ENCODE measurements at regions not wholly inside any gene's neighbourhood (a gene's known extent, or its start where the extent isn't known, plus 50 kb on each side); places are given as distances from the start of the nearest gene placed in this dataset.

DNA sequence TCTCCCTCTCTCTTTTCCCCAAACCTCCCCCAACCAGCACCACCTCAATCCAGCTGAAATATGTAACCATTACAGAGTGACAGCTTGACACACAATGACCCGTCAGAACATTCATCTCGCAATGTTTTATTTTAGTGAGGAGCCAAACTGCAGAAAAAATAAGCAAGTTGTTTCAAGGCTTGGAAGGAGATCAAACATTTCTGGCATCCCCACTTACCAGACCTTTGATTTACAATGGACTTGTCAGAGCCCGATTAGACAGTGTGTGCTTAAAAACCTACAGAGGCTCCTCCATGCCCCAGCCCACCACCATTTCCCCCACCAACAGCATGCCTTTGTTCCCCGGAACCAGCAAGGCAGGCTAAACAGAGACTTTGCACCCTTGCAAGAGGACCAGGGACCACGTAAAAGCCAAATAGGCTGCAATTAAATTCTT lies 382.8 kb upstream of the ZNF507 start:
- Histone ChIP-seq H2BK15ac (ENCODE audit: low read length) (no peak overlapping the region), H3K23me2 (ENCODE audit: low read depth, low read length) (no peaks in the 10 kb centered on the region), H2BK12ac (ENCODE audit: low read depth, low read length) (no peak overlapping the region), H3K36me3 (ENCODE audit: control insufficient read depth in 2 of 4, insufficient read depth in 4 of 4, low read length in 3 of 4) (no peaks in the 10 kb centered on the region), H3K56ac (replicated peaks; ENCODE audit: insufficient read length, low read depth, low read length) (no peak overlapping the region), H3K18ac (ENCODE audit: extremely low read depth, low read length) (no peak overlapping the region), H4K8ac (ENCODE audit: extremely low read depth, insufficient read depth, low read length) (no peak overlapping the region), H3K4ac (replicated peaks; ENCODE audit: insufficient read length, low read depth, low read length) (no peak overlapping the region), H4K91ac (replicated peaks; ENCODE audit: insufficient read length, low read length) (no peak overlapping the region), H3K4me2 (ENCODE audit: insufficient read depth in 1 of 2, low read depth in 2 of 2, low read length in 2 of 2) (no peak overlapping the region), H3K4me3 (ENCODE audit: extremely low read depth in 1 of 4, insufficient read depth in 2 of 4, low read depth in 3 of 4, low read length in 4 of 4) (no peak overlapping the region), H3K9me3 (ENCODE audit: insufficient read depth in 2 of 2, low read depth in 1 of 2, low read length in 1 of 2) (no peaks in the 10 kb centered on the region), H3K27me3 (replicated peaks in 1 of 4; ENCODE audit: control insufficient read depth in 3 of 4, extremely low read depth in 1 of 4, insufficient read depth in 3 of 4, low read length in 3 of 4) (no peaks in the 10 kb centered on the region), H3K23ac (ENCODE audit: insufficient read length) (no peak overlapping the region), H2AK5ac (ENCODE audit: low read depth, low read length) (no peak overlapping the region), H2BK120ac (replicated peaks; ENCODE audit: low read depth, low read length) (no peak overlapping the region), H3K79me1 (ENCODE audit: low read depth, low read length) (no peaks in the 10 kb centered on the region), H3K14ac (ENCODE audit: insufficient read length) (no peak overlapping the region), H3K27ac (ENCODE audit: low read depth, low read length) (no peak overlapping the region), H2AFZ (ENCODE audit: low read length) (0 out of 2 replicates have a peak overlapping the region, but pooled peaks have one; percentile 17), H3K4me1 (replicated peaks in 1 of 4; ENCODE audit: control insufficient read depth in 3 of 4, insufficient read depth in 4 of 4, low read length in 3 of 4) (peaks cover 0 to 3% (median 1%) of the 10 kb centered on the region in 4 experiments; a peak in 1 of 7 replicates), H3K79me2 (ENCODE audit: control insufficient read depth in 1 of 2, insufficient read depth in 2 of 2, low read length in 2 of 2) (no peaks in the 10 kb centered on the region), H4K5ac (ENCODE audit: insufficient read length, low read depth, low read length) (no peak overlapping the region), H2BK5ac (ENCODE audit: low read depth, low read length) (no peak overlapping the region), H4K20me1 (replicated peaks in 1 of 2; ENCODE audit: control insufficient read depth in 1 of 2, insufficient read depth in 2 of 2, low read length in 2 of 2) (no peaks in the 10 kb centered on the region), H3K9ac (replicated peaks in 1 of 4; ENCODE audit: extremely low read depth in 1 of 4, low read depth in 3 of 4, low read length in 3 of 4) (no peak overlapping the region), H2BK20ac (ENCODE audit: low read length) (no peak overlapping the region)
- POLR2A ChIA-PET (ENCODE audit: partially characterized antibody) = no interaction called here
- TF ChIP-seq TCF12 (IDR thresholded peaks at IDR 0.05; ENCODE audit: low read depth, low read length) = no peak
- TF ChIP-seq ASH2L (IDR thresholded peaks at IDR 0.05; ENCODE audit: low read length) = no peak
- FAIRE-seq = no peak
- 96% methylated on average over 5 of the region's 5 CpGs; no CpG with 5 or more reads in 1 of the 2 experiments for WGBS, 2 experiments (ENCODE audit: extremely low coverage in 1 of 2, insufficient coverage in 1 of 2, insufficient read length in 1 of 2, insufficient replicate concordance in 2 of 2, low coverage in 1 of 2, low lambda C conversion rate in 2 of 2, missing lambda C conversion rate in 1 of 2)
- CTCF ChIA-PET (ENCODE audit: partially characterized antibody) = no interaction called here
- DNase-seq (ENCODE audit: low read depth in 1 of 2, low spot score in 2 of 2) = no peak
